DND-41 (cell line): ENCODE measurements at regions not wholly inside any gene's neighbourhood (a gene's known extent, or its start where the extent isn't known, plus 50 kb on each side); places are given as distances from the start of the nearest gene placed in this dataset.
A peak's percentile ranks its signal among the peaks of the same experiment; 100 is the strongest.

ENCODE experiments used
- ATAC-seq: fragments of 200-7000 bp; cut with Tn5 transposase; 3 replicates; pipeline ENCODE4 v1.9.1; 2021; ENCODE audit warnings: low read depth; ENCODE audit not compliant: insufficient read depth
- DNase-seq: peaks from one replicate; pipeline ENCODE4 v3.0.0-alpha.2; 2020
- H2AFZ ChIP-seq: 2 replicates; pipeline ENCODE4 v1.6.0; 2012; ENCODE audit warnings: low read depth, low read length
- H3K27ac ChIP-seq: 2 replicates; pipeline ENCODE4 v1.5.1; 2012; ENCODE audit warnings: low read length, inconsistent platforms
- H3K27me3 ChIP-seq: fragments of 200-600 bp; sonication (generic); 2 replicates; pipeline ENCODE4 v1.6.0; 2012; ENCODE audit warnings: low read length, mild to moderate bottlenecking, inconsistent platforms; ENCODE audit not compliant: insufficient read depth, poor library complexity
- H3K36me3 ChIP-seq: 2 replicates; pipeline ENCODE4 v1.5.1; 2012; ENCODE audit warnings: low read length, inconsistent platforms; ENCODE audit not compliant: insufficient read depth
- H3K4me1 ChIP-seq: 2 replicates; pipeline ENCODE4 v1.5.1; 2012; ENCODE audit warnings: mild to moderate bottlenecking, low read length; ENCODE audit not compliant: insufficient read depth
- H3K4me2 ChIP-seq: 2 replicates; pipeline ENCODE4 v1.6.0; 2012; ENCODE audit warnings: mild to moderate bottlenecking, moderate library complexity, low read length, inconsistent platforms; ENCODE audit not compliant: insufficient read depth
- H3K4me3 ChIP-seq, 2 experiments: fragments of 200-600 bp in 1 of 2; shearing (Covaris generic) in 1 of 2; 2 replicates each; pipeline ENCODE4 v1.5.1; 2012 to 2016; ENCODE audit warnings: inconsistent platforms in 2 of 2, low read length in 2 of 2, mild to moderate bottlenecking in 2 of 2, low read depth in 1 of 2, moderate library complexity in 1 of 2
- H3K79me2 ChIP-seq: 2 replicates; pipeline ENCODE4 v1.6.0; 2012; ENCODE audit warnings: low read length, inconsistent platforms; ENCODE audit not compliant: insufficient read depth
- H3K9ac ChIP-seq: 2 replicates; pipeline ENCODE4 v1.6.0; 2012; ENCODE audit warnings: low read depth, mild to moderate bottlenecking, inconsistent platforms, low read length, moderate library complexity
- H3K9me3 ChIP-seq: 2 replicates; pipeline ENCODE4 v1.5.1; 2012; ENCODE audit warnings: low read length, moderate library complexity, mild to moderate bottlenecking, inconsistent platforms; ENCODE audit not compliant: insufficient read depth, severe bottlenecking
- H4K20me1 ChIP-seq: 2 replicates; pipeline ENCODE4 v1.6.0; 2012; ENCODE audit warnings: low read length; ENCODE audit not compliant: insufficient read depth
- CTCF ChIP-seq: IDR thresholded peaks from 2 replicates; pipeline ENCODE4 v1.5.1; 2012; ENCODE audit warnings: borderline replicate concordance, low read length, moderate library complexity, mild to moderate bottlenecking; ENCODE audit not compliant: poor library complexity, severe bottlenecking; ENCODE audit errors: extremely low read depth
- EZH2 ChIP-seq: IDR thresholded peaks from 3 replicates; pipeline ENCODE4 v1.6.1; 2012; ENCODE audit warnings: borderline replicate concordance, low read depth, mild to moderate bottlenecking, moderate library complexity, low read length, inconsistent platforms; ENCODE audit not compliant: severe bottlenecking

GRCh38 chr1:56413671-56414199 is 165.6 kb downstream of the PLPP3 start:
- no peaks in the 10 kb centered on the region for H4K20me1 ChIP-seq
- ATAC-seq (peak; percentile 31; the same call in 1 of the 3 replicates), DNase-seq (no peak)
- no peaks in the 10 kb centered on the region for H3K4me1 ChIP-seq
- H3K9me3 ChIP-seq: no peaks in the 10 kb centered on the region
- H3K9ac ChIP-seq: no peak overlapping the region
- TF ChIP-seq CTCF (no peak), EZH2 (no peak)
- no peak overlapping the region for H2AFZ ChIP-seq
- no peaks in the 10 kb centered on the region for H3K36me3 ChIP-seq
- no peaks in the 10 kb centered on the region for H3K79me2 ChIP-seq
- H3K4me2 ChIP-seq: no peak overlapping the region
- H3K27ac ChIP-seq: no peak overlapping the region
- no peak overlapping the region for H3K4me3 ChIP-seq
- H3K27me3 ChIP-seq: no peaks in the 10 kb centered on the region

GRCh38 chr1:56411484-56412180 is 167.7 kb downstream of the PLPP3 start:
- no peak overlapping the region for H2AFZ ChIP-seq
- H3K4me1 ChIP-seq: no peaks in the 10 kb centered on the region
- ATAC-seq (no peak), DNase-seq (no peak)
- no peak overlapping the region for H3K27ac ChIP-seq
- no peaks in the 10 kb centered on the region for H3K9me3 ChIP-seq
- H3K27me3 ChIP-seq: no peaks in the 10 kb centered on the region
- H3K9ac ChIP-seq: no peak overlapping the region
- no peaks in the 10 kb centered on the region for H4K20me1 ChIP-seq
- TF ChIP-seq CTCF: no peak
- TF ChIP-seq EZH2: no peak
- no peak overlapping the region for H3K4me3 ChIP-seq
- no peaks in the 10 kb centered on the region for H3K36me3 ChIP-seq
- H3K79me2 ChIP-seq: no peaks in the 10 kb centered on the region
- H3K4me2 ChIP-seq: no peak overlapping the region

GRCh38 chr1:56411021-56411420 is 168.3 kb downstream of the PLPP3 start:
- TF ChIP-seq EZH2: no peak
- no peak for TF ChIP-seq CTCF
- H3K4me3 ChIP-seq: no peak overlapping the region
- no peak for DNase-seq

More at GRCh38 chr1:56411021-56411420, 168.3 kb downstream of the PLPP3 start:
- Histone ChIP-seq H3K9me3 (no peaks in the 10 kb centered on the region), H3K79me2 (no peaks in the 10 kb centered on the region), H3K4me1 (no peaks in the 10 kb centered on the region), H3K4me2 (no peak overlapping the region), H4K20me1 (no peaks in the 10 kb centered on the region), H2AFZ (no peak overlapping the region), H3K9ac (no peak overlapping the region), H3K36me3 (no peaks in the 10 kb centered on the region), H3K27me3 (no peaks in the 10 kb centered on the region), H3K27ac (no peak overlapping the region)
- no peak for ATAC-seq
